Panc1 (cell line): ENCODE measurements at regions not wholly inside any gene's neighbourhood (a gene's known extent, or its start where the extent isn't known, plus 50 kb on each side); places are given as distances from the start of the nearest gene placed in this dataset.
A peak's percentile ranks its signal among the peaks of the same experiment; 100 is the strongest.

Experiments used
- ATAC-seq: fragments of 200-7000 bp; cut with Tn5 transposase; 2 replicates; pipeline ENCODE4 v1.9.1; 2020; ENCODE audit warnings: mild to moderate bottlenecking, moderate library complexity
- BruUV-seq: library from RNA; stranded (reverse); fragments of 400-500 nt; replicated peaks from 2 replicates; lab custom pipeline; 2021; lab: Mats Ljungman, UMichigan
- CTCF ChIA-PET: fragments of 300-600 bp; sonication (Branson Sonifier 250); formaldehyde crosslinking; loops from one replicate; lab custom pipeline; 2022; ENCODE audit warnings: antibody characterized with exemption; lab: Charles Lee
- POLR2A ChIA-PET: fragments of 300-600 bp; sonication (Branson Sonifier 250); formaldehyde crosslinking; loops from one replicate; lab custom pipeline; 2022; ENCODE audit warnings: antibody characterized with exemption; lab: Charles Lee
- DNase-seq: peaks from one replicate; pipeline ENCODE4 v3.0.0-alpha.2; 2010; ENCODE audit warnings: low read depth, low spot score
- H3K27ac ChIP-seq: 2 replicates; pipeline ENCODE4 v1.5.1; 2011; ENCODE audit warnings: mild to moderate bottlenecking, low read length, inconsistent platforms
- H3K27me3 ChIP-seq: fragments of 200-500 bp; sonication (Bioruptor generic); 2 replicates; pipeline ENCODE4 v1.6.0; 2014; ENCODE audit warnings: low read length, inconsistent platforms; ENCODE audit not compliant: control insufficient read depth, insufficient read depth
- H3K36me3 ChIP-seq: fragments of 200-500 bp; sonication (Bioruptor generic); 2 replicates; pipeline ENCODE4 v1.5.1; 2014; ENCODE audit warnings: inconsistent platforms, mild to moderate bottlenecking, low read length, moderate library complexity; ENCODE audit not compliant: control insufficient read depth, insufficient read depth
- H3K4me1 ChIP-seq: 2 replicates; pipeline ENCODE4 v1.5.1; 2011; ENCODE audit warnings: inconsistent platforms, mild to moderate bottlenecking, low read length, moderate library complexity; ENCODE audit not compliant: control insufficient read depth, insufficient read depth
- H3K4me3 ChIP-seq, 2 experiments: 2 replicates each; pipeline ENCODE4 v1.5.1; 2011 to 2012; ENCODE audit warnings: low read depth in 2 of 2, low read length in 2 of 2, mild to moderate bottlenecking in 2 of 2, inconsistent platforms in 1 of 2, moderate library complexity in 1 of 2
- H3K9me3 ChIP-seq: fragments of 200-500 bp; sonication (Bioruptor generic); 2 replicates; pipeline ENCODE4 v1.5.1; 2014; ENCODE audit warnings: low read depth, mild to moderate bottlenecking, inconsistent platforms, low read length, moderate library complexity; ENCODE audit not compliant: control insufficient read depth, insufficient read depth
- POLR2AphosphoS5 ChIP-seq: IDR thresholded peaks from 2 replicates; pipeline ENCODE4 v1.6.1; 2012; ENCODE audit warnings: mild to moderate bottlenecking, low read depth, low read length, moderate library complexity
- REST ChIP-seq, 2 experiments: IDR thresholded peaks; 2 replicates each; pipeline ENCODE4 v1.6.1; 2011 to 2012; ENCODE audit warnings: low read depth in 2 of 2, control low read depth in 1 of 2, low read length in 1 of 2, mild to moderate bottlenecking in 1 of 2, moderate library complexity in 1 of 2; ENCODE audit not compliant: insufficient read depth in 1 of 2
- SIN3A ChIP-seq: IDR thresholded peaks from 2 replicates; pipeline ENCODE4 v1.6.1; 2012; ENCODE audit warnings: low read depth, mild to moderate bottlenecking, low read length, moderate library complexity, borderline replicate concordance; ENCODE audit not compliant: insufficient read depth
- TCF7L2 ChIP-seq: IDR thresholded peaks from 2 replicates; pipeline ENCODE4 v1.6.1; 2011; ENCODE audit warnings: mild to moderate bottlenecking, low read depth, low read length, inconsistent platforms
- in situ Hi-C: cut with HindIII; loops from 2 replicates; pipeline ENCODE4 v1.10.0; 2016; ENCODE audit warnings: low sequenced_read_pairs, low pct_unique_long_range_greater_than_20kb
- intact Hi-C: fragments of 100-400 bp; cut with micrococcal nuclease; formaldehyde crosslinking; loops from one replicate; pipeline ENCODE4 v1.10.0; 2022; ENCODE audit not compliant: unreplicated experiment
- TF ChIP-seq, protein P1 (sequence below): fragments of 450-650 bp; IDR thresholded peaks from 2 replicates; pipeline ENCODE4 v1.5.1; 2017; ENCODE audit warnings: mild to moderate bottlenecking

DNA sequence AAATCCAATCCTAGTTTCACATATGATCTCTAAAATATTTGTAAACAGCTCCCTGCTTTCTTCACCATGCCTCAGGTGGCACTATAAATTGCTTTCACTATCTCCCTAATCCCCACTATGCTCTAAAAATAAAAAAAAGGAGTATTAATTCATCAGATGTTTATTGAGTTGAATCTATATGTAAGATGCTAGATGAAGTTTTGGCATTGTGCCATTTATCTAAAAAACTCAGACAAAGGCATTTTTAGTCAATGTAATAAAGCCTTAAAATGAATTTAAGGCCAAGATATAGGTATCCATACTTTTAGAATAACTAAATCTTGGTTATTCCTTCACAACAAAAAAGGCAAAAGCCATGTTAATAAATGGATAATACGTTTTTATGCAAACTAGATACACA lies 373.9 kb downstream of the ETS1 start:
- Histone ChIP-seq H3K9me3 (peaks cover 27% of the 10 kb centered on the region; the same call in 1 of the 2 replicates), H3K4me1 (peaks cover 10% of the 10 kb centered on the region), H3K36me3 (no peaks in the 10 kb centered on the region), H3K27ac (peak overlapping the region; percentile 18; the same call in 1 of the 2 replicates), H3K4me3 (no peak overlapping the region), H3K27me3 (no peaks in the 10 kb centered on the region)
- TF ChIP-seq, protein P1, sequence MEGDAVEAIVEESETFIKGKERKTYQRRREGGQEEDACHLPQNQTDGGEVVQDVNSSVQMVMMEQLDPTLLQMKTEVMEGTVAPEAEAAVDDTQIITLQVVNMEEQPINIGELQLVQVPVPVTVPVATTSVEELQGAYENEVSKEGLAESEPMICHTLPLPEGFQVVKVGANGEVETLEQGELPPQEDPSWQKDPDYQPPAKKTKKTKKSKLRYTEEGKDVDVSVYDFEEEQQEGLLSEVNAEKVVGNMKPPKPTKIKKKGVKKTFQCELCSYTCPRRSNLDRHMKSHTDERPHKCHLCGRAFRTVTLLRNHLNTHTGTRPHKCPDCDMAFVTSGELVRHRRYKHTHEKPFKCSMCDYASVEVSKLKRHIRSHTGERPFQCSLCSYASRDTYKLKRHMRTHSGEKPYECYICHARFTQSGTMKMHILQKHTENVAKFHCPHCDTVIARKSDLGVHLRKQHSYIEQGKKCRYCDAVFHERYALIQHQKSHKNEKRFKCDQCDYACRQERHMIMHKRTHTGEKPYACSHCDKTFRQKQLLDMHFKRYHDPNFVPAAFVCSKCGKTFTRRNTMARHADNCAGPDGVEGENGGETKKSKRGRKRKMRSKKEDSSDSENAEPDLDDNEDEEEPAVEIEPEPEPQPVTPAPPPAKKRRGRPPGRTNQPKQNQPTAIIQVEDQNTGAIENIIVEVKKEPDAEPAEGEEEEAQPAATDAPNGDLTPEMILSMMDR: no peak
- TF ChIP-seq POLR2AphosphoS5 (no peak), REST (IDR thresholded peaks at IDR 0.05; ENCODE audit: insufficient read depth in 1 of 2, low read depth in 2 of 2, low read length in 1 of 2) (no peak), SIN3A (no peak), TCF7L2 (no peak)
- DNase-seq (no peak), ATAC-seq (no peak)
- POLR2A ChIA-PET: no interaction called here
- BruUV-seq: no TSS peak
- CTCF ChIA-PET: no interaction called here
- in situ Hi-C loops (no loop called here), intact Hi-C loops (no loop called here)

- TF ChIP-seq POLR2AphosphoS5 (no peak), SIN3A (no peak), TCF7L2 (no peak), REST (IDR thresholded peaks at IDR 0.05; ENCODE audit: insufficient read depth in 1 of 2, low read depth in 2 of 2, low read length in 1 of 2) (no peak)
- TF ChIP-seq, protein P1: no peak
- Histone ChIP-seq H3K36me3 (no peaks in the 10 kb centered on the region), H3K4me3 (no peak overlapping the region), H3K27me3 (no peaks in the 10 kb centered on the region), H3K4me1 (peaks cover 12% of the 10 kb centered on the region), H3K9me3 (peaks cover 27% of the 10 kb centered on the region; the same call in 1 of the 2 replicates), H3K27ac (peak overlapping the region; percentile 83; the same call in 1 of the 2 replicates)
- no peak for DNase-seq
- intact Hi-C loops: no loop called here
- no peak for ATAC-seq
- ChIA-PET POLR2A (no interaction called here), CTCF (no interaction called here)
- BruUV-seq: no TSS peak
- in situ Hi-C loops: no loop called here
Observed at GRCh38 chr11:128212324-128212723, 375.0 kb downstream of the ETS1 start.
